GM23338 (cell line): ENCODE measurements at regions not wholly inside any gene's neighbourhood (a gene's known extent, or its start where the extent isn't known, plus 50 kb on each side); places are given as distances from the start of the nearest gene placed in this dataset.

Experiments
- ATAC-seq: fragments of 200-7000 bp; cut with Tn5 transposase; 3 replicates; pipeline ENCODE4 v1.9.1; 2020
- DNase-seq: peaks from one replicate; pipeline ENCODE4 v3.0.0-alpha.2; 2015; ENCODE audit warnings: low spot score
- H2AFZ ChIP-seq: fragments of 200-600 bp; sonication (generic); 2 replicates; pipeline ENCODE4 v1.8.0; 2016; ENCODE audit warnings: antibody characterized with exemption, mild to moderate bottlenecking, moderate library complexity
- H3F3A ChIP-seq: fragments of 200-600 bp; sonication (generic); replicated peaks from 2 replicates; pipeline ENCODE4 v1.8.0; 2017; ENCODE audit warnings: antibody characterized with exemption, mixed run types, low read depth
- H3K27ac ChIP-seq: fragments of 200-600 bp; sonication (generic); 2 replicates; pipeline ENCODE4 v1.6.1; 2016; ENCODE audit warnings: low read depth
- H3K27me3 ChIP-seq: fragments of 200-600 bp; sonication (generic); 2 replicates; pipeline ENCODE4 v1.8.0; 2016; ENCODE audit warnings: mild to moderate bottlenecking, mixed run types, moderate library complexity; ENCODE audit not compliant: insufficient read depth
- H3K36me3 ChIP-seq: fragments of 200-600 bp; sonication (generic); 2 replicates; pipeline ENCODE4 v1.8.0; 2016; ENCODE audit warnings: mild to moderate bottlenecking; ENCODE audit not compliant: insufficient read depth
- H3K4me1 ChIP-seq: fragments of 200-600 bp; sonication (generic); 2 replicates; pipeline ENCODE4 v1.8.0; 2016; ENCODE audit warnings: mild to moderate bottlenecking, moderate library complexity; ENCODE audit not compliant: insufficient read depth
- H3K4me2 ChIP-seq: fragments of 200-600 bp; sonication (generic); 2 replicates; pipeline ENCODE4 v1.7.1; 2017; ENCODE audit warnings: mixed run types
- H3K4me3 ChIP-seq: fragments of 200-600 bp; sonication (generic); 2 replicates; pipeline ENCODE4 v1.6.1; 2016; ENCODE audit warnings: mixed run types
- H3K79me2 ChIP-seq: fragments of 200-600 bp; sonication (generic); replicated peaks from 2 replicates; pipeline ENCODE4 v1.8.0; 2017; ENCODE audit warnings: mild to moderate bottlenecking; ENCODE audit not compliant: insufficient read depth
- H3K9me2 ChIP-seq: fragments of 200-600 bp; sonication (generic); 2 replicates; pipeline ENCODE4 v1.8.0; 2017; ENCODE audit not compliant: insufficient read depth
- H4K20me1 ChIP-seq: fragments of 200-600 bp; sonication (generic); replicated peaks from 2 replicates; pipeline ENCODE4 v1.8.0; 2017; ENCODE audit warnings: mild to moderate bottlenecking; ENCODE audit not compliant: insufficient read depth
- H3K27ac Mint-ChIP-seq: 2 replicates; pipeline ENCODE4 v1.8.0; 2020; ENCODE audit warnings: inconsistent platforms, mild to moderate bottlenecking, moderate library complexity, mixed read lengths
- H3K27me3 Mint-ChIP-seq: 3 replicates; pipeline ENCODE4 v1.8.0; 2022; ENCODE audit warnings: low read depth, mild to moderate bottlenecking, moderate library complexity, mixed read lengths, inconsistent platforms; ENCODE audit not compliant: insufficient read depth, poor library complexity
- H3K36me3 Mint-ChIP-seq: 3 replicates; pipeline ENCODE4 v1.8.0; 2021; ENCODE audit warnings: low read depth, mild to moderate bottlenecking, inconsistent platforms, moderate library complexity, mixed read lengths
- H3K4me1 Mint-ChIP-seq: 3 replicates; pipeline ENCODE4 v1.8.0; 2020; ENCODE audit warnings: mild to moderate bottlenecking, inconsistent platforms, mixed read lengths
- H3K4me3 Mint-ChIP-seq: 3 replicates; pipeline ENCODE4 v1.8.0; 2021; ENCODE audit warnings: moderate library complexity, mild to moderate bottlenecking, inconsistent platforms, mixed read lengths
- H3K9me3 Mint-ChIP-seq: 3 replicates; pipeline ENCODE4 v1.8.0; 2020; ENCODE audit warnings: moderate library complexity, mild to moderate bottlenecking, inconsistent platforms, mixed read lengths
- CREB1 ChIP-seq: fragments of 250-450 bp; sonication (Bioruptor Pico); IDR thresholded peaks from 2 replicates; pipeline ENCODE4 v1.5.0; 2020; ENCODE audit warnings: low read depth, mild to moderate bottlenecking, moderate library complexity
- EZH2 ChIP-seq: fragments of 200-600 bp; sonication (generic); IDR thresholded peaks from one replicate; pipeline ENCODE4 v1.8.0; 2017; ENCODE audit warnings: antibody characterized with exemption, mild to moderate bottlenecking, low read depth; ENCODE audit not compliant: unreplicated experiment
- EZH2phosphoT487 ChIP-seq: fragments of 200-600 bp; sonication (generic); IDR thresholded peaks from one replicate; pipeline ENCODE4 v1.8.1; 2018; ENCODE audit warnings: antibody characterized with exemption; ENCODE audit not compliant: unreplicated experiment
- JUNB ChIP-seq: IDR thresholded peaks from one replicate; pipeline ENCODE4 v1.6.1; 2016; ENCODE audit warnings: antibody characterized with exemption; ENCODE audit not compliant: unreplicated experiment
- NANOG ChIP-seq: IDR thresholded peaks from 2 replicates; pipeline ENCODE4 v1.6.1; 2016; ENCODE audit warnings: antibody characterized with exemption, borderline replicate concordance
- POLR2AphosphoS5 ChIP-seq: IDR thresholded peaks from 2 replicates; pipeline ENCODE4 v1.6.1; 2016; ENCODE audit warnings: antibody characterized with exemption, low read depth
- STAT1 ChIP-seq: IDR thresholded peaks from one replicate; pipeline ENCODE4 v1.6.1; 2016; ENCODE audit warnings: antibody characterized with exemption; ENCODE audit not compliant: unreplicated experiment
- ZNF114 ChIP-seq: fragments of 250-450 bp; sonication (Bioruptor Pico); IDR thresholded peaks from 2 replicates; pipeline ENCODE4 v1.5.0; 2020; ENCODE audit warnings: mild to moderate bottlenecking, moderate library complexity
- ZNF331 ChIP-seq: fragments of 250-450 bp; sonication (Bioruptor Pico); IDR thresholded peaks from 2 replicates; pipeline ENCODE4 v1.5.0; 2020; ENCODE audit warnings: low read depth, mild to moderate bottlenecking, moderate library complexity
- TF ChIP-seq, protein P1 (sequence below), 2 experiments: fragments of 200-600 bp in 1 of 2; sonication (generic) in 1 of 2; conservative IDR thresholded peaks; 2 replicates each; pipeline versions ENCODE4 v1.5.1 to v1.6.1; 2016 to 2017; ENCODE audit warnings: antibody characterized with exemption in 2 of 2, low read depth in 2 of 2, mild to moderate bottlenecking in 2 of 2, moderate library complexity in 1 of 2
- TF ChIP-seq, protein P2 (sequence below): fragments of 250-450 bp; sonication (Bioruptor Pico); IDR thresholded peaks from 2 replicates; pipeline ENCODE4 v1.5.0; 2020; ENCODE audit warnings: mild to moderate bottlenecking, moderate library complexity
- TF ChIP-seq, protein P3 (sequence below): IDR thresholded peaks from 2 replicates; pipeline ENCODE4 v1.6.1; 2016; ENCODE audit warnings: antibody characterized with exemption
- TF ChIP-seq, protein P4 (sequence below): IDR thresholded peaks from one replicate; pipeline ENCODE4 v1.6.1; 2018; ENCODE audit warnings: antibody characterized with exemption; ENCODE audit not compliant: unreplicated experiment

DNA sequence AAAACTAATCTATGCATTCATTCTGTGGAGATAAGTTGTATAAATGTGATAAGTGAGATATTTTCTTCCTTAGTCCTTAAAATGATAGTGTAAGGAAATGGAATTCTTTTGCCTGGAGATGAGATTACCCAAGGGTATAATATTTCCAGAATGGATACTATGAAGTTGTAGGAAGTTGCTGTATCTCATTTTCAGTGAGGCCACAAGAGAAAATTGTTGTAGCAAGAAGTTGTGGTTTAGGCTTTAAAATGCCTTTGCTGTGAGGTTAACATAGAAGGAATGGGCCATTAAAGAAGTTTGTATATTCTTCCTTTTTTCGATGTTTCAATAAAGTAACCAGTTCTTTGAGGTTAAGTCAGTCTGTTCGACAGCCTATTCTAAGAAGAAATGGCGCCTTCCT, 50.7 kb upstream of the LIN7C start:
- H3K4me3 Mint-ChIP-seq, result no peak overlapping the region
- Histone ChIP-seq H3K27me3 (0 out of 2 replicates have a peak, but pooled peaks cover 3% of the 10 kb centered on the region), H3K4me1 (no peaks in the 10 kb centered on the region), H3K79me2 (no peaks in the 10 kb centered on the region), H2AFZ (no peak overlapping the region), H3K27ac (no peak overlapping the region), H4K20me1 (no peaks in the 10 kb centered on the region), H3K36me3 (no peaks in the 10 kb centered on the region), H3K9me2 (peaks cover 20% of the 10 kb centered on the region), H3K4me2 (no peak overlapping the region), H3F3A (no peaks in the 10 kb centered on the region), H3K4me3 (no peak overlapping the region)
- no peak overlapping the region for H3K27ac Mint-ChIP-seq
- ATAC-seq, result no peak
- H3K27me3 Mint-ChIP-seq, result peaks cover 3% of the 10 kb centered on the region
- peaks cover 2% of the 10 kb centered on the region; the same call in 1 of the 3 replicates for H3K4me1 Mint-ChIP-seq
- H3K9me3 Mint-ChIP-seq, result no peaks in the 10 kb centered on the region
- TF ChIP-seq JUNB (no peak), CREB1 (CRISPR knock-in tag) (no peak), ZNF114 (CRISPR knock-in tag) (no peak), NANOG (no peak), EZH2 (no peak), ZNF331 (no peak), POLR2AphosphoS5 (no peak), EZH2phosphoT487 (no peak), STAT1 (no peak)
- TF ChIP-seq, protein P1, sequence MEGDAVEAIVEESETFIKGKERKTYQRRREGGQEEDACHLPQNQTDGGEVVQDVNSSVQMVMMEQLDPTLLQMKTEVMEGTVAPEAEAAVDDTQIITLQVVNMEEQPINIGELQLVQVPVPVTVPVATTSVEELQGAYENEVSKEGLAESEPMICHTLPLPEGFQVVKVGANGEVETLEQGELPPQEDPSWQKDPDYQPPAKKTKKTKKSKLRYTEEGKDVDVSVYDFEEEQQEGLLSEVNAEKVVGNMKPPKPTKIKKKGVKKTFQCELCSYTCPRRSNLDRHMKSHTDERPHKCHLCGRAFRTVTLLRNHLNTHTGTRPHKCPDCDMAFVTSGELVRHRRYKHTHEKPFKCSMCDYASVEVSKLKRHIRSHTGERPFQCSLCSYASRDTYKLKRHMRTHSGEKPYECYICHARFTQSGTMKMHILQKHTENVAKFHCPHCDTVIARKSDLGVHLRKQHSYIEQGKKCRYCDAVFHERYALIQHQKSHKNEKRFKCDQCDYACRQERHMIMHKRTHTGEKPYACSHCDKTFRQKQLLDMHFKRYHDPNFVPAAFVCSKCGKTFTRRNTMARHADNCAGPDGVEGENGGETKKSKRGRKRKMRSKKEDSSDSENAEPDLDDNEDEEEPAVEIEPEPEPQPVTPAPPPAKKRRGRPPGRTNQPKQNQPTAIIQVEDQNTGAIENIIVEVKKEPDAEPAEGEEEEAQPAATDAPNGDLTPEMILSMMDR (conservative IDR thresholded peaks at IDR 0.05; ENCODE audit: low read depth in 2 of 2), result no peak
- TF ChIP-seq, protein P2, sequence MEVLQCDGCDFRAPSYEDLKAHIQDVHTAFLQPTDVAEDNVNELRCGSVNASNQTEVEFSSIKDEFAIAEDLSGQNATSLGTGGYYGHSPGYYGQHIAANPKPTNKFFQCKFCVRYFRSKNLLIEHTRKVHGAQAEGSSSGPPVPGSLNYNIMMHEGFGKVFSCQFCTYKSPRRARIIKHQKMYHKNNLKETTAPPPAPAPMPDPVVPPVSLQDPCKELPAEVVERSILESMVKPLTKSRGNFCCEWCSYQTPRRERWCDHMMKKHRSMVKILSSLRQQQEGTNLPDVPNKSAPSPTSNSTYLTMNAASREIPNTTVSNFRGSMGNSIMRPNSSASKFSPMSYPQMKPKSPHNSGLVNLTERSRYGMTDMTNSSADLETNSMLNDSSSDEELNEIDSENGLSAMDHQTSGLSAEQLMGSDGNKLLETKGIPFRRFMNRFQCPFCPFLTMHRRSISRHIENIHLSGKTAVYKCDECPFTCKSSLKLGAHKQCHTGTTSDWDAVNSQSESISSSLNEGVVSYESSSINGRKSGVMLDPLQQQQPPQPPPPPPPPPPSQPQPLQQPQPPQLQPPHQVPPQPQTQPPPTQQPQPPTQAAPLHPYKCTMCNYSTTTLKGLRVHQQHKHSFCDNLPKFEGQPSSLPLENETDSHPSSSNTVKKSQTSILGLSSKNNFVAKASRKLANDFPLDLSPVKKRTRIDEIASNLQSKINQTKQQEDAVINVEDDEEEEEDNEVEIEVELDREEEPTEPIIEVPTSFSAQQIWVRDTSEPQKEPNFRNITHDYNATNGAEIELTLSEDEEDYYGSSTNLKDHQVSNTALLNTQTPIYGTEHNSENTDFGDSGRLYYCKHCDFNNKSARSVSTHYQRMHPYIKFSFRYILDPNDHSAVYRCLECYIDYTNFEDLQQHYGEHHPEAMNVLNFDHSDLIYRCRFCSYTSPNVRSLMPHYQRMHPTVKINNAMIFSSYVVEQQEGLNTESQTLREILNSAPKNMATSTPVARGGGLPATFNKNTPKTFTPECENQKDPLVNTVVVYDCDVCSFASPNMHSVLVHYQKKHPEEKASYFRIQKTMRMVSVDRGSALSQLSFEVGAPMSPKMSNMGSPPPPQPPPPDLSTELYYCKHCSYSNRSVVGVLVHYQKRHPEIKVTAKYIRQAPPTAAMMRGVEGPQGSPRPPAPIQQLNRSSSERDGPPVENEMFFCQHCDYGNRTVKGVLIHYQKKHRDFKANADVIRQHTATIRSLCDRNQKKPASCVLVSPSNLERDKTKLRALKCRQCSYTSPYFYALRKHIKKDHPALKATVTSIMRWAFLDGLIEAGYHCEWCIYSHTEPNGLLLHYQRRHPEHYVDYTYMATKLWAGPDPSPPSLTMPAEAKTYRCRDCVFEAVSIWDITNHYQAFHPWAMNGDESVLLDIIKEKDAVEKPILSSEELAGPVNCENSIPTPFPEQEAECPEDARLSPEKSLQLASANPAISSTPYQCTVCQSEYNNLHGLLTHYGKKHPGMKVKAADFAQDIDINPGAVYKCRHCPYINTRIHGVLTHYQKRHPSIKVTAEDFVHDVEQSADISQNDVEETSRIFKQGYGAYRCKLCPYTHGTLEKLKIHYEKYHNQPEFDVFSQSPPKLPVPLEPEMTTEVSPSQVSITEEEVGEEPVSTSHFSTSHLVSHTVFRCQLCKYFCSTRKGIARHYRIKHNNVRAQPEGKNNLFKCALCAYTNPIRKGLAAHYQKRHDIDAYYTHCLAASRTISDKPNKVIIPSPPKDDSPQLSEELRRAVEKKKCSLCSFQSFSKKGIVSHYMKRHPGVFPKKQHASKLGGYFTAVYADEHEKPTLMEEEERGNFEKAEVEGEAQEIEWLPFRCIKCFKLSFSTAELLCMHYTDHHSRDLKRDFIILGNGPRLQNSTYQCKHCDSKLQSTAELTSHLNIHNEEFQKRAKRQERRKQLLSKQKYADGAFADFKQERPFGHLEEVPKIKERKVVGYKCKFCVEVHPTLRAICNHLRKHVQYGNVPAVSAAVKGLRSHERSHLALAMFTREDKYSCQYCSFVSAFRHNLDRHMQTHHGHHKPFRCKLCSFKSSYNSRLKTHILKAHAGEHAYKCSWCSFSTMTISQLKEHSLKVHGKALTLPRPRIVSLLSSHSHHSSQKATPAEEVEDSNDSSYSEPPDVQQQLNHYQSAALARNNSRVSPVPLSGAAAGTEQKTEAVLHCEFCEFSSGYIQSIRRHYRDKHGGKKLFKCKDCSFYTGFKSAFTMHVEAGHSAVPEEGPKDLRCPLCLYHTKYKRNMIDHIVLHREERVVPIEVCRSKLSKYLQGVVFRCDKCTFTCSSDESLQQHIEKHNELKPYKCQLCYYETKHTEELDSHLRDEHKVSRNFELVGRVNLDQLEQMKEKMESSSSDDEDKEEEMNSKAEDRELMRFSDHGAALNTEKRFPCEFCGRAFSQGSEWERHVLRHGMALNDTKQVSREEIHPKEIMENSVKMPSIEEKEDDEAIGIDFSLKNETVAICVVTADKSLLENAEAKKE (CRISPR knock-in tag), result no peak
- TF ChIP-seq, protein P3, sequence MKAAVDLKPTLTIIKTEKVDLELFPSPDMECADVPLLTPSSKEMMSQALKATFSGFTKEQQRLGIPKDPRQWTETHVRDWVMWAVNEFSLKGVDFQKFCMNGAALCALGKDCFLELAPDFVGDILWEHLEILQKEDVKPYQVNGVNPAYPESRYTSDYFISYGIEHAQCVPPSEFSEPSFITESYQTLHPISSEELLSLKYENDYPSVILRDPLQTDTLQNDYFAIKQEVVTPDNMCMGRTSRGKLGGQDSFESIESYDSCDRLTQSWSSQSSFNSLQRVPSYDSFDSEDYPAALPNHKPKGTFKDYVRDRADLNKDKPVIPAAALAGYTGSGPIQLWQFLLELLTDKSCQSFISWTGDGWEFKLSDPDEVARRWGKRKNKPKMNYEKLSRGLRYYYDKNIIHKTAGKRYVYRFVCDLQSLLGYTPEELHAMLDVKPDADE, result no peak
- TF ChIP-seq, protein P4, sequence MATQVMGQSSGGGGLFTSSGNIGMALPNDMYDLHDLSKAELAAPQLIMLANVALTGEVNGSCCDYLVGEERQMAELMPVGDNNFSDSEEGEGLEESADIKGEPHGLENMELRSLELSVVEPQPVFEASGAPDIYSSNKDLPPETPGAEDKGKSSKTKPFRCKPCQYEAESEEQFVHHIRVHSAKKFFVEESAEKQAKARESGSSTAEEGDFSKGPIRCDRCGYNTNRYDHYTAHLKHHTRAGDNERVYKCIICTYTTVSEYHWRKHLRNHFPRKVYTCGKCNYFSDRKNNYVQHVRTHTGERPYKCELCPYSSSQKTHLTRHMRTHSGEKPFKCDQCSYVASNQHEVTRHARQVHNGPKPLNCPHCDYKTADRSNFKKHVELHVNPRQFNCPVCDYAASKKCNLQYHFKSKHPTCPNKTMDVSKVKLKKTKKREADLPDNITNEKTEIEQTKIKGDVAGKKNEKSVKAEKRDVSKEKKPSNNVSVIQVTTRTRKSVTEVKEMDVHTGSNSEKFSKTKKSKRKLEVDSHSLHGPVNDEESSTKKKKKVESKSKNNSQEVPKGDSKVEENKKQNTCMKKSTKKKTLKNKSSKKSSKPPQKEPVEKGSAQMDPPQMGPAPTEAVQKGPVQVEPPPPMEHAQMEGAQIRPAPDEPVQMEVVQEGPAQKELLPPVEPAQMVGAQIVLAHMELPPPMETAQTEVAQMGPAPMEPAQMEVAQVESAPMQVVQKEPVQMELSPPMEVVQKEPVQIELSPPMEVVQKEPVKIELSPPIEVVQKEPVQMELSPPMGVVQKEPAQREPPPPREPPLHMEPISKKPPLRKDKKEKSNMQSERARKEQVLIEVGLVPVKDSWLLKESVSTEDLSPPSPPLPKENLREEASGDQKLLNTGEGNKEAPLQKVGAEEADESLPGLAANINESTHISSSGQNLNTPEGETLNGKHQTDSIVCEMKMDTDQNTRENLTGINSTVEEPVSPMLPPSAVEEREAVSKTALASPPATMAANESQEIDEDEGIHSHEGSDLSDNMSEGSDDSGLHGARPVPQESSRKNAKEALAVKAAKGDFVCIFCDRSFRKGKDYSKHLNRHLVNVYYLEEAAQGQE, result no peak
- no peaks in the 10 kb centered on the region for H3K36me3 Mint-ChIP-seq
- no peak for DNase-seq
